Naive thymus-derived CD4-positive, alpha-beta T cell (primary cell): ENCODE measurements at regions not wholly inside any gene's neighbourhood (a gene's known extent, or its start where the extent isn't known, plus 50 kb on each side); places are given as distances from the start of the nearest gene placed in this dataset.

Experiments used
- ATAC-seq: fragments of 150-1000 bp; cut with Tn5 transposase; 2 replicates; pipeline ENCODE4 v1.10.0; 2021; ENCODE audit warnings: mild to moderate bottlenecking, moderate library complexity
- CTCF ChIA-PET: fragments of 350-600 bp; sonication (Branson Sonifier 250); formaldehyde crosslinking; loops from one replicate; lab custom pipeline; 2021; ENCODE audit warnings: antibody characterized with exemption; lab: Charles Lee
- POLR2A ChIA-PET: fragments of 350-600 bp; sonication (Branson Sonifier 250); formaldehyde crosslinking; loops from one replicate; lab custom pipeline; 2021; ENCODE audit warnings: antibody characterized with exemption, inconsistent platforms; lab: Charles Lee
- DNase-seq, 9 donors: peaks; one replicate each; pipeline versions ENCODE4 v3.0.0 to v3.0.0-alpha.2; 2020 to 2022; ENCODE audit warnings: mixed read lengths in 1 of 9
- H3K27ac ChIP-seq: one replicate; pipeline ENCODE4 v1.7.0; 2013; ENCODE audit warnings: mild to moderate bottlenecking, low read depth, low read length, moderate library complexity
- H3K27me3 ChIP-seq, 2 donors: one replicate each; pipeline ENCODE4 v1.7.0; 2013; ENCODE audit warnings: low read length in 2 of 2, mild to moderate bottlenecking in 2 of 2, moderate library complexity in 2 of 2; ENCODE audit not compliant: control insufficient read depth in 2 of 2, insufficient read depth in 2 of 2
- H3K36me3 ChIP-seq, 3 experiments: 1 replicate in 2 of 3; 2 replicates in 1 of 3; pipeline ENCODE4 v1.7.0; 2013; ENCODE audit warnings: low read length in 3 of 3, mild to moderate bottlenecking in 3 of 3, moderate library complexity in 1 of 3; ENCODE audit not compliant: insufficient read depth in 3 of 3, control insufficient read depth in 2 of 3
- H3K4me1 ChIP-seq, 2 donors: one replicate each; pipeline ENCODE4 v1.7.0; 2013; ENCODE audit warnings: low read length in 2 of 2, mild to moderate bottlenecking in 2 of 2, moderate library complexity in 1 of 2; ENCODE audit not compliant: control insufficient read depth in 2 of 2, insufficient read depth in 2 of 2
- H3K4me3 ChIP-seq: 2 replicates; pipeline ENCODE4 v1.7.0; 2013; ENCODE audit warnings: mild to moderate bottlenecking, low read length
- H3K9me3 ChIP-seq, 3 experiments: 1 replicate in 2 of 3; 2 replicates in 1 of 3; pipeline ENCODE4 v1.7.0; 2013; ENCODE audit warnings: low read length in 3 of 3; ENCODE audit not compliant: control insufficient read depth in 2 of 3
- H3K27ac Mint-ChIP-seq, 9 donors: one replicate each; pipeline ENCODE4 v1.8.0; 2020 to 2022; ENCODE audit warnings: mixed read lengths in 9 of 9, mild to moderate bottlenecking in 8 of 9, moderate library complexity in 5 of 9, inconsistent platforms in 2 of 9
- H3K27me3 Mint-ChIP-seq, 5 donors: one replicate each; pipeline ENCODE4 v1.8.0; 2021 to 2022; ENCODE audit warnings: mixed read lengths in 5 of 5, mild to moderate bottlenecking in 1 of 5
- H3K36me3 Mint-ChIP-seq, 5 donors: one replicate each; pipeline ENCODE4 v1.8.0; 2020 to 2022; ENCODE audit warnings: mixed read lengths in 5 of 5, mild to moderate bottlenecking in 3 of 5, inconsistent platforms in 1 of 5
- H3K4me1 Mint-ChIP-seq, 7 donors: one replicate each; pipeline ENCODE4 v1.8.0; 2020 to 2022; ENCODE audit warnings: mixed read lengths in 7 of 7, mild to moderate bottlenecking in 3 of 7, inconsistent platforms in 1 of 7
- H3K4me3 Mint-ChIP-seq, 10 donors: one replicate each; pipeline ENCODE4 v1.8.0; 2020 to 2022; ENCODE audit warnings: mild to moderate bottlenecking in 10 of 10, mixed read lengths in 10 of 10, moderate library complexity in 6 of 10, inconsistent platforms in 2 of 10
- H3K9me3 Mint-ChIP-seq, 11 donors: one replicate each; pipeline ENCODE4 v1.8.0; 2020 to 2022; ENCODE audit warnings: mixed read lengths in 11 of 11, mild to moderate bottlenecking in 4 of 11, inconsistent platforms in 1 of 11, moderate library complexity in 1 of 11
- intact Hi-C, 2 donors: fragments of 100-400 bp; cut with micrococcal nuclease; formaldehyde crosslinking; loops; one replicate each; pipeline ENCODE4 v1.15.1; 2023

DNA sequence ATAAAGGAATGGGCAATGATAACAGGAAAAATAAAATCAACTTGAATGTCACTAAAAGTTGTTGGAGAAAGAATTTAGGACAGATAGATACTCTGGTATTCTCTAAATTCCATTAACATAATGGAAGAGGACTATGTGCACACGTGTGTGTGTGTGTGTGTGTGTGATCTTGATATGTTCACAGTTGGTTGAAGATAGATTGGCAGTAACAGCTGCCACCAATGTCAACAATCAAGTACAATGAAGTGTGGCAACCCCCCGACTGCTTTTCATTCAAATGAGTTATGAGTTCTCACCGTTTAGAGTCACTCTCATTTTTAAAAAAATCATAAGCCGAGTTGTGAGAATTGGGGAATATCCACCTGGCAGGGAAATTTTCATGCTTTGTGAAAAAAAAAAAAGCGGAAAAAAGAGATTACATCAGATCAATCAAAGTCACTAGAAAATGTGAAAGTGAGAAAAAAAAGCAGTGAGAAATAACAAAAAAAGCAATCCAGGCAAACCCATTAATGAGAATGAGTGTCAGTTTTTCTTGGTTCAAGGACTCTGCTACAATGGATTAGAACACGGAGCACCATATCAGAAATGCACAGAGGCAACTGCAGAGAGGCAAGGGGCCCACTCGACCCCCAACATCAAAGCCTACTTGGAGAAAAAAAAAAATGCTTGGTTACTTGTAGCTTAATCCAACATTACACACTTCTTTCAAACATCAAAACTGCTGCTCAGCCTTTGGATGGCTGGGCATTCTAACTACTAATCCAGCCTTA is 414.9 kb upstream of the PITX2 start:
- no peaks in the 10 kb centered on the region for H3K4me1 Mint-ChIP-seq
- H3K9me3 ChIP-seq = no peaks in the 10 kb centered on the region
- H3K36me3 ChIP-seq = no peaks in the 10 kb centered on the region
- intact Hi-C loops = no loop called here
- H3K4me3 ChIP-seq = no peak overlapping the region
- no peak overlapping the region for H3K4me3 Mint-ChIP-seq
- H3K27me3 Mint-ChIP-seq = no peaks in the 10 kb centered on the region
- no peak overlapping the region for H3K27ac Mint-ChIP-seq
- DNase-seq = no peak
- H3K9me3 Mint-ChIP-seq = peaks cover 0 to 10% (median 0%) of the 10 kb centered on the region in 11 donors
- H3K27me3 ChIP-seq = no peaks in the 10 kb centered on the region
- H3K4me1 ChIP-seq = no peaks in the 10 kb centered on the region
- no peaks in the 10 kb centered on the region for H3K36me3 Mint-ChIP-seq
- no peak for ATAC-seq
- no peak overlapping the region for H3K27ac ChIP-seq
- ChIA-PET CTCF (no interaction called here), POLR2A (no interaction called here)

- ATAC-seq = no peak
- intact Hi-C loops = no loop called here
- no peaks in the 10 kb centered on the region for H3K36me3 ChIP-seq
- H3K4me1 ChIP-seq = no peaks in the 10 kb centered on the region
- Mint-ChIP-seq H3K27ac (no peak overlapping the region), H3K27me3 (no peaks in the 10 kb centered on the region), H3K9me3 (peaks cover 0 to 16% (median 0%) of the 10 kb centered on the region in 11 donors), H3K4me3 (no peak overlapping the region), H3K36me3 (peaks cover 0 to 4% (median 0%) of the 10 kb centered on the region in 5 donors), H3K4me1 (no peaks in the 10 kb centered on the region)
- no peak overlapping the region for H3K4me3 ChIP-seq
- H3K9me3 ChIP-seq = no peaks in the 10 kb centered on the region
- H3K27ac ChIP-seq = no peak overlapping the region
- no peak for DNase-seq
- H3K27me3 ChIP-seq = no peaks in the 10 kb centered on the region
- CTCF ChIA-PET = no interaction called here
- POLR2A ChIA-PET = no interaction called here
These were observed 418.0 kb upstream of the PITX2 start for GRCh38 chr4:111040904-111041303.

GRCh38 chr4:111043286-111043685 is 420.4 kb upstream of the PITX2 start:
- peaks cover 0 to 4% (median 0%) of the 10 kb centered on the region in 5 donors for H3K36me3 Mint-ChIP-seq
- Histone ChIP-seq H3K4me3 (no peak overlapping the region), H3K27ac (no peak overlapping the region), H3K4me1 (no peaks in the 10 kb centered on the region), H3K9me3 (no peaks in the 10 kb centered on the region), H3K36me3 (no peaks in the 10 kb centered on the region), H3K27me3 (no peaks in the 10 kb centered on the region)
- ATAC-seq (no peak), DNase-seq (no peak)
- H3K27ac Mint-ChIP-seq = no peak overlapping the region
- CTCF ChIA-PET = no interaction called here
- H3K27me3 Mint-ChIP-seq = no peaks in the 10 kb centered on the region
- no peaks in the 10 kb centered on the region for H3K4me1 Mint-ChIP-seq
- POLR2A ChIA-PET = no interaction called here
- intact Hi-C loops = no loop called here
- H3K4me3 Mint-ChIP-seq = no peak overlapping the region
- H3K9me3 Mint-ChIP-seq = peaks cover 0 to 24% (median 1%) of the 10 kb centered on the region in 11 donors

- POLR2A ChIA-PET = no interaction called here
- intact Hi-C loops = no loop called here
- CTCF ChIA-PET = no interaction called here
- Histone ChIP-seq H3K36me3 (no peaks in the 10 kb centered on the region), H3K9me3 (no peaks in the 10 kb centered on the region), H3K27me3 (no peaks in the 10 kb centered on the region), H3K4me1 (no peaks in the 10 kb centered on the region), H3K27ac (no peak overlapping the region), H3K4me3 (no peak overlapping the region)
- Mint-ChIP-seq H3K4me3 (no peak overlapping the region), H3K4me1 (peaks cover 0 to 1% (median 0%) of the 10 kb centered on the region in 7 donors), H3K27ac (no peak overlapping the region), H3K9me3 (peaks cover 3 to 35% (median 8%) of the 10 kb centered on the region in 11 donors), H3K36me3 (peaks cover 0 to 4% (median 0%) of the 10 kb centered on the region in 5 donors), H3K27me3 (no peaks in the 10 kb centered on the region)
- DNase-seq (no peak), ATAC-seq (no peak)
These were observed 423.1 kb upstream of the PITX2 start for GRCh38 chr4:111045992-111046391.

DNA sequence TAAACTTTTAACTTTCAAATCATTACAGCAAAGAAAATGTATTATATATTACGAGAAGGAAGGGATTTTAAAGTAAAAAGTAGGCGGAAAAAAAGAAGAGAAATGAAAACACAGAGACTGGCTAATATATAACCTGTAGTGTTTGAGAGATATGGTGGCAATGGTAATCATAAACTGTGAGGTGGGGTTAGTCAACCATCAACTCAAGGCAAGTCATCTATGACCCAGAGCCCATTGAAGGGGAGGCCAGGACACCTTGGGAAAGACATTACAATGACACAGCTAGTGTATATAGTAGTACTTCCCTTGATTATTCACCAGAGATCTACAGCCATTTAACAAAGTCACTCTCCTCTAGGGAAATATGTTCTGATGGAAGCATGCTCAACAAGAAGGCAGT is 423.9 kb upstream of the PITX2 start:
- ATAC-seq = no peak

GRCh38 chr4:111048316-111048715 is 425.4 kb upstream of the PITX2 start:
- ChIA-PET POLR2A (no interaction called here), CTCF (interaction anchor here (0.6 kb wide), 1 partner anchor 15 kb away, joined by 3 read pairs; no protein-coding TSS in a partner anchor)
- Histone ChIP-seq H3K27me3 (no peaks in the 10 kb centered on the region), H3K27ac (no peak overlapping the region), H3K4me1 (no peaks in the 10 kb centered on the region), H3K4me3 (no peak overlapping the region), H3K9me3 (no peaks in the 10 kb centered on the region), H3K36me3 (no peaks in the 10 kb centered on the region)
- DNase-seq (no peak), ATAC-seq (no peak)
- Mint-ChIP-seq H3K27ac (no peak overlapping the region), H3K36me3 (peaks cover 0 to 4% (median 0%) of the 10 kb centered on the region in 5 donors), H3K4me3 (no peak overlapping the region), H3K27me3 (no peaks in the 10 kb centered on the region), H3K4me1 (peaks cover 0 to 1% (median 0%) of the 10 kb centered on the region in 7 donors), H3K9me3 (peaks cover 10 to 36% (median 14%) of the 10 kb centered on the region in 11 donors)
- intact Hi-C loops = no loop called here

More for the DNA sequence above, 423.9 kb upstream of the PITX2 start:
- Mint-ChIP-seq H3K27me3 (no peaks in the 10 kb centered on the region), H3K36me3 (peaks cover 0 to 4% (median 0%) of the 10 kb centered on the region in 5 donors), H3K27ac (no peak overlapping the region), H3K4me3 (no peak overlapping the region), H3K9me3 (peaks cover 6 to 32% (median 12%) of the 10 kb centered on the region in 11 donors), H3K4me1 (peaks cover 0 to 1% (median 0%) of the 10 kb centered on the region in 7 donors)
- Histone ChIP-seq H3K27me3 (no peaks in the 10 kb centered on the region), H3K4me3 (no peak overlapping the region), H3K4me1 (no peaks in the 10 kb centered on the region), H3K9me3 (no peaks in the 10 kb centered on the region), H3K36me3 (no peaks in the 10 kb centered on the region), H3K27ac (no peak overlapping the region)
- CTCF ChIA-PET = no interaction called here
- POLR2A ChIA-PET = no interaction called here
- DNase-seq = no peak
- intact Hi-C loops = no loop called here
